NB4 (cell line): ENCODE measurements at regions not wholly inside any gene's neighbourhood (a gene's known extent, or its start where the extent isn't known, plus 50 kb on each side); places are given as distances from the start of the nearest gene placed in this dataset.

ENCODE experiments used
- DNase-seq: peaks from one replicate; pipeline ENCODE4 v3.0.0; 2010; ENCODE audit warnings: low read depth
- H3K4me3 ChIP-seq: one replicate; pipeline ENCODE4 v1.5.1; 2011; ENCODE audit warnings: mild to moderate bottlenecking, low read depth, low read length, moderate library complexity
- CTCF ChIP-seq: IDR thresholded peaks from one replicate; pipeline ENCODE4 v1.5.1; 2012; ENCODE audit warnings: low read depth, low read length
- MAX ChIP-seq: IDR thresholded peaks from 2 replicates; pipeline ENCODE4 v1.6.1; 2011; ENCODE audit warnings: low read depth, low read length
- MYC ChIP-seq: IDR thresholded peaks from 2 replicates; pipeline ENCODE4 v1.6.1; 2011; ENCODE audit warnings: low read depth, low read length
- POLR2A ChIP-seq: IDR thresholded peaks from 2 replicates; pipeline ENCODE4 v1.6.1; 2011; ENCODE audit warnings: mild to moderate bottlenecking; ENCODE audit not compliant: insufficient read length; ENCODE audit errors: extremely low read depth

GRCh38 chr11:37076866-37077265 lies 478.8 kb upstream of the RAG2 start:
- TF ChIP-seq CTCF (no peak), POLR2A (no peak), MAX (no peak), MYC (no peak)
- H3K4me3 ChIP-seq = no peak overlapping the region
- DNase-seq = peak; percentile 2

- no peak overlapping the region for H3K4me3 ChIP-seq
- no peak for DNase-seq
- no peak for TF ChIP-seq POLR2A
- TF ChIP-seq CTCF = no peak
- TF ChIP-seq MYC = no peak
- TF ChIP-seq MAX = no peak
Measured at GRCh38 chr11:37072538-37073055, 474.6 kb upstream of the RAG2 start.

- H3K4me3 ChIP-seq = no peak overlapping the region
- TF ChIP-seq POLR2A = no peak
- no peak for TF ChIP-seq MYC
- TF ChIP-seq MAX = no peak
- no peak for TF ChIP-seq CTCF
- DNase-seq = no peak
Measured at GRCh38 chr11:37050311-37050710, 452.3 kb upstream of the RAG2 start.

- TF ChIP-seq POLR2A (no peak), MYC (no peak), CTCF (no peak)
- no peak for DNase-seq
- no peak overlapping the region for H3K4me3 ChIP-seq
Measured at GRCh38 chr11:37040921-37041320, 442.9 kb upstream of the RAG2 start.

GRCh38 chr11:37038911-37039310 lies 440.9 kb upstream of the RAG2 start:
- no peak for DNase-seq

More at GRCh38 chr11:37038911-37039310, 440.9 kb upstream of the RAG2 start:
- no peak overlapping the region for H3K4me3 ChIP-seq
- TF ChIP-seq CTCF (no peak), MYC (no peak), POLR2A (no peak), MAX (no peak)
